22Rv1 (cell line): ENCODE measurements at regions not wholly inside any gene's neighbourhood (a gene's known extent, or its start where the extent isn't known, plus 50 kb on each side); places are given as distances from the start of the nearest gene placed in this dataset.

Experiments used
- CTCF ChIP-seq: fragments of 450-650 bp; IDR thresholded peaks from 2 replicates; pipeline ENCODE4 v1.5.1; 2017; ENCODE audit warnings: mild to moderate bottlenecking
- ZFX ChIP-seq: fragments of 450-650 bp; IDR thresholded peaks from 2 replicates; pipeline ENCODE4 v1.6.1; 2017; ENCODE audit warnings: antibody characterized with exemption, borderline replicate concordance

DNA sequence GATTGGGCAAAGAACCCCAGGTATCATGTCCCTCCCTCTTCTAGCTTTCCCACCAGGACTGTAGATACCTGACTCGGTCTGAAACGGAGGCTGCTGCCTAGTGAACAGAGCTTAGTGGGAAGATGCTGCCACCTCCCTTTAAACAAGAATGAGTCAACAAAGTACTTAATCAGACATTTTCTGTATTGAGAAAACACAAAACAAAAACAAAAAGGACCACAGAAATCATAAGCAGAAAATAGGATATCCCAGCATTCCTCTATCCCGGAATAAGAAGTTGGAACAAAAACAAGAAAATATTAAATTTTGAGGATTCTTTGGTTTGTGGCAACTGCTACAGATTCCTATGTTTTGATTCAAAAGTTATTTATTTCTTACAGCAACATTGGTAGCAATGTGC lies 51.7 kb upstream of the COL8A1 start:
- TF ChIP-seq CTCF (no peak), ZFX (no peak)
